ENCODE measurements at regions not wholly inside any gene's neighbourhood (a gene's known extent, or its start where the extent isn't known, plus 50 kb on each side); places are given as distances from the start of the nearest gene placed in this dataset.

DNA sequence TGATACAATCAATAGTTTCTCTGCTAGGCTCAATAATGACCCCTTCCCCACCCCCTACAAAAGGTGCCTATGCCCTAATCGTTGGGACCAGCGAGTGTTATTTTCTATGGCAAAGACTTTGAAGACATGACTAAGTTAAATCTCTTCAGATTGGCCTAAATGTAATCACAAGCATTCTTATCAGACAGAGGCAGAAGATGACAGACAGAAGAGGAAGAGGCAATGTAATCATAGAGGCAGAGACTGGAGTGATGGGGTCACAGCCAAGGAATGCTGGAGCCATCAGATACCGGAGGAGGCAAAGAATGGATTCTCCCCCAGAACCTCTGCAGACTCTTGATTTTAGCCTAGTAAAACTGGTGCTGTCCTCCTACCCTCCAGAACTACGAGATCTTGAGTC is 159.3 kb downstream of the EDN1 start:
- TF ChIP-seq, protein P1, sequence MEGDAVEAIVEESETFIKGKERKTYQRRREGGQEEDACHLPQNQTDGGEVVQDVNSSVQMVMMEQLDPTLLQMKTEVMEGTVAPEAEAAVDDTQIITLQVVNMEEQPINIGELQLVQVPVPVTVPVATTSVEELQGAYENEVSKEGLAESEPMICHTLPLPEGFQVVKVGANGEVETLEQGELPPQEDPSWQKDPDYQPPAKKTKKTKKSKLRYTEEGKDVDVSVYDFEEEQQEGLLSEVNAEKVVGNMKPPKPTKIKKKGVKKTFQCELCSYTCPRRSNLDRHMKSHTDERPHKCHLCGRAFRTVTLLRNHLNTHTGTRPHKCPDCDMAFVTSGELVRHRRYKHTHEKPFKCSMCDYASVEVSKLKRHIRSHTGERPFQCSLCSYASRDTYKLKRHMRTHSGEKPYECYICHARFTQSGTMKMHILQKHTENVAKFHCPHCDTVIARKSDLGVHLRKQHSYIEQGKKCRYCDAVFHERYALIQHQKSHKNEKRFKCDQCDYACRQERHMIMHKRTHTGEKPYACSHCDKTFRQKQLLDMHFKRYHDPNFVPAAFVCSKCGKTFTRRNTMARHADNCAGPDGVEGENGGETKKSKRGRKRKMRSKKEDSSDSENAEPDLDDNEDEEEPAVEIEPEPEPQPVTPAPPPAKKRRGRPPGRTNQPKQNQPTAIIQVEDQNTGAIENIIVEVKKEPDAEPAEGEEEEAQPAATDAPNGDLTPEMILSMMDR (conservative IDR thresholded peaks at IDR 0.05; ENCODE audit: low read depth, low read length): no peak
- no peak for TF ChIP-seq EZH2 (IDR thresholded peaks at IDR 0.05; ENCODE audit: borderline replicate concordance, low read depth, low read length, poor library complexity, severe bottlenecking)
